NOMO-1 treated with DMSO at 0.1 percent for 48 hours (cell line): ENCODE measurements at regions not wholly inside any gene's neighbourhood (a gene's known extent, or its start where the extent isn't known, plus 50 kb on each side); places are given as distances from the start of the nearest gene placed in this dataset.
"Not testable (repeated sequence)": the region's sequence is repeated elsewhere in the genome, so short reads cannot be mapped to it uniquely, and the experiment has no call there.

Experiments used
- DNase-seq: peaks from one replicate; lab custom pipeline; 2025; ENCODE audit not compliant: unreplicated experiment; lab: John Stamatoyannopoulos, UW

DNA sequence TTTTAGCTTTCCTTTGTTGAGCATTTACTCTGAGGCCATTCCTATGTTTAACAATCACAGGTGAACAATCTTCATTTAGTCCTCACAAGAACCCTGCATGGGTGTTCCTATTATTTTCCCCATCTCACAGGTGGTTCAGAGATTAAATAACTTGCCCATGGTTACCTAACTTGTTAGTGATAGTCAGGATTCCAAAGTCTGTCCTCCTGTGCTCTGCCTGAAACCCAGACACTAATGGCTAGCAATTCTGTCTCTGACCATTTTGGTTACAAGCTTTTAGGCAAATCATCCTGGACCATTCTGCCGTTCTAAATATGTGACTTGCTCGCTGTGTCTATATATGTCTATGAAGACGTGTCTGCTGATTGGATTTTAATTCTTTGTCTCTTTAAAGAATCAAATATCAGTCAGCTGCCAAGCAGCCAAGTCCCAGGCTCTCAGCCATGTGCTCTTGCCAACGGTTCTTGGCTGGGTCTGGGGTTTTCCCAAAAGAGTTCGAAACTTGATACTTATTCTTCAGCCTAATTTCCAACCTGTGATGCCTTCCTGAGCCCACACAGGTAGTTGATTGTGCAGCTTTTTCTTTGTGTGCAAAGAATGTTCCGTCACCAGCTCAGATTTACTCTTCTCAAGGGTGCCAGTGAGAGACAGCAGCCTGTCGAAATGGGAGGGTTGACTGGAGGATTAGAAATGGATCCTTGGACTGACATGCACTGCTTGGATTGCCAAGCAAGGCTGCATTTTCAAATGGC is 121.7 kb downstream of the NREP start:
- DNase-seq: no peak

- no peak for DNase-seq
Observed at GRCh38 chr5:111631328-111631727, 119.0 kb upstream of the STARD4 start.

DNA sequence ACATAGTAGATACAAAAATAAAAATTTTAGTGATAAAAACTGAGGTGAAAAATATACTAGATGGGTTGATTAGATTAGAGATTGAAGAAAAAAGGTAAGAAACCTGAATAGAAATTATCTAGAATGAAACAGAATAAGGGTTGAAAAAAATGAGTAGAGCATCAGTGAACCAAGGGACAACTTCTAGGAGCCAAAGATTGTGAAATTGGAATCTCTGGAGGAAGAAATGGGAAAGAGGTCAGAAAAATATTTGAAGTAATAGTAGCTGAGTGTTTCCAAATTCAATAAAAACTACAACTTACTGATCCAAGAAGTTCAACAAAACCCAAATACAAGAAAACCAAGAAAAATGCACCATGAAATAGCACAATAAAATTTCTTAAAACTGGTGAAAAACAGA is 116.6 kb upstream of the STARD4 start:
- no peak for DNase-seq

- DNase-seq: no peak
Observed at GRCh38 chr5:111627862-111628261, 115.5 kb upstream of the STARD4 start.

- no peak for DNase-seq
Observed at GRCh38 chr5:111626473-111627148, 114.3 kb upstream of the STARD4 start.

DNA sequence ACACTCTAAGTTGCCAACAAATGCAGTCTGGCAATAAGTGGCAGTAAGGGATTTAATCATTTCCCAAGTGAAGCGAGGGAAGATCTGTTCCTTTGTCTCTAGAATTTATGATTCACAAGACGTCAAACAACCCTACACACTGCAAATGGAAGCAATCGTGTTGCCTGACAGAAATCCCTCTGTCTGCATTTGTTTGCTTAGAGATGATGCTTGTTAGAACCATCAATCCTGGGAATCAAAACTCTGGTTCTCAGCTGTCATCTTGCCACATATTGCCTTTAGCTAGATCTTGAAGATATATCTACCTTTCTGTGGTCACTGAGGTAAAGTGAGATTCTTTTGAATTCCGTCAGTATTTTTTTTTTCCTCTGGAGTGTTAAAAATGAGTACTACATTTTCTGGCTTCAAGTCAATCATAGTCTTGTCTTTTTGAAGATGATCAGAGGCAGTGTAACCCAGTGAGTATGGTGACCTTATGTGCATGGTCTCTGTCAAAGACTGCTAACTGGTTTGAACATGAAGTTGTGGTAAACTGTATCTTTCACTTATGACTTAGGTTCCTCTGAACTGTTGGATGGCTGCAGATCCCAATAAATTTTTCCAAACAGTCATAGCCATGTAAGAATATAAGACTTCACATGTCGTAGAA is 106.4 kb upstream of the STARD4 start:
- DNase-seq: no peak

- no peak for DNase-seq
Observed at GRCh38 chr5:111615054-111615453, 102.7 kb upstream of the STARD4 start.

GRCh38 chr5:111612013-111612630 is 99.8 kb upstream of the STARD4 start:
- not testable (repeated sequence) for DNase-seq

GRCh38 chr5:111606194-111606593 is 93.9 kb upstream of the STARD4 start:
- no peak for DNase-seq

- no peak for DNase-seq
Observed at GRCh38 chr5:111603446-111603827, 91.1 kb upstream of the STARD4 start.

DNA sequence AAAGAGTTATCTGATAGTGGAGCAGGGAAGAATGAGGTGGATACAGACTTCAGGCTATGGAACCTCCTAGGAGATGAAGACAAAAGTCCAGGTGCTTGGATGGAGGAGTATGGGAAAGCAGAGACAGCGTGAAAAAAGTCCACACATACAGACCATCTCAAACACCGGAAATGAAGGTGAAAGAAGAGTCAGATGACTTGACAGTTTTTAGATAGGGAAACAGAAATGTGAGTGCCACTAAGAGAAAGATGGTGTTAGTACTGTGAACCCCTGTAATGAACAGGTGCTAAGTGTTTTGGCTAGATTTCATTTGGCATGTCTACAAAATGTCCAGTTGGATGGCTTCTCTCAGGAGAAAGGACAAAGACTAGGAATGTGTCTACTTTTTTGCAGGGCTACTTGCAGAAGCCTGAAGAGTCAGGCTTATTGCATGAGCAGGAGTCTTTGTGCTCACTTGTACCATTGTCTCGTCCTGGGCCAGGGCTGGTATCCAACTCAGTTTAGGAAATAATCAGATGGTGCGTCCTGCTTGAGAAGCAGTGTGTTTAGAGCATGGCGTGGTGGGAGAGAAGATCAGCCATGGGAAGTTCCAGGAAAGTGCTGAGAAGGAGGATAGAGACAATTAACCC is 90.6 kb upstream of the STARD4 start:
- no peak for DNase-seq

GRCh38 chr5:111598996-111599395 is 86.7 kb upstream of the STARD4 start:
- no peak for DNase-seq

- no peak for DNase-seq
Observed at GRCh38 chr5:111597491-111597890, 85.2 kb upstream of the STARD4 start.

DNA sequence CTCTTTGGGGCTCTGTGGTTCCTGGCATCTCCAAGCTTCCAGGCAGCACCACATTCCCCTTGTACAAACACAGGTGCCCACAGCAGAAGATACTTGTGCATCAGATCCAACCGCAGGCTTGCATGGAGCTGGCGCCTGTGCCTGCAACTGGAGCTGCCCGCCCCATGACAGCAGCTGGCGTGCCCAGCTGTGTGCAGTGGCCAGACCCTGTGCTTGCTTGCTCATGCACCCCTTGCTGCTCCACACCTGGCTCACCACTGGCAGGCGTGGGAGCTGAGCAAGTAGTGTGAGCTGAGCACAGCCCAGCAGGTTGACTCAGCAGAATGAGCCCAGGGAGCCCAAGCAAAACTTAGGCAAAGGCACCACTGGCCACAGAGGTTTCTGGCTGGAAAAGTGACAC is 84.4 kb upstream of the STARD4 start:
- no peak for DNase-seq

DNA sequence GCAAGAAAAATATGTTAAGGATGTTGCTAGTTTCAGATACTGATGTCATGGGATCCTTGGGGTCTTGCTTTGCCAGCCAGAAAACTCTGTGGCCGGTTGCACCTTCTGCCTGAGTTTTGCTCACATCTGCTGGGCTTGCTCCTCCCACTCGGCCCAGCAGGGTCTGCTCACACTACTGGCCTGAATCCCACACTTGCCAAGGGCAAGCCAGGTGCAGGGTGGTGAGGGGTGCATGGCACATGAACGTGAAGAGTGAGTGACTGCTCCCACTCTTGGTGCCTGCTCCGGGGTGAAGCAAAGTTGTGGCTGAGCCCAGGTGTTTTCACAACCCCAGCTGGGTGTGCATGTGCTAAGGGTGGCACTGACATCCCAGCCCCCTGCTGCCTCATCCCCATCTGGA is 83.1 kb upstream of the STARD4 start:
- no peak for DNase-seq

- no peak for DNase-seq
Observed at GRCh38 chr5:111589316-111589715, 77.0 kb upstream of the STARD4 start.

DNA sequence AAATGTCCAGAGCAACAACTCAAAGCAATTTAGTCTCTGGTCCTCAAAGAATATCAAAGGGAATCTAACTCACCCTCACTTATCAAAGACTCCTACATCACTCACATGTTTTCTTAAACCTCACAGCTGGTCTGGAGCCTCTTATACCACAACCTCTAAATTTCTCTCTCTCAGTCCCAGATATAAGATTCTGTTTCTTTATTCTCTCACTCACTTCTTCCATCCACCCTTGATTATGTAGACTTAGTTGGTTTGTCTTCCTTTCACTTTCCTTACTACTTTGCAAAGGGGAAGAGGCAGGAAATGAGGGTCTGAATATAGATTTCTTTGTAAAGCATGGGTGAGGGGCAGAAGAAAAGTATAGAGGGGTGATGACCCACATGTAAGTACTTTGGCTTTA is 75.4 kb upstream of the STARD4 start:
- no peak for DNase-seq

GRCh38 chr5:111585946-111586345 is 73.6 kb upstream of the STARD4 start:
- DNase-seq: no peak

DNA sequence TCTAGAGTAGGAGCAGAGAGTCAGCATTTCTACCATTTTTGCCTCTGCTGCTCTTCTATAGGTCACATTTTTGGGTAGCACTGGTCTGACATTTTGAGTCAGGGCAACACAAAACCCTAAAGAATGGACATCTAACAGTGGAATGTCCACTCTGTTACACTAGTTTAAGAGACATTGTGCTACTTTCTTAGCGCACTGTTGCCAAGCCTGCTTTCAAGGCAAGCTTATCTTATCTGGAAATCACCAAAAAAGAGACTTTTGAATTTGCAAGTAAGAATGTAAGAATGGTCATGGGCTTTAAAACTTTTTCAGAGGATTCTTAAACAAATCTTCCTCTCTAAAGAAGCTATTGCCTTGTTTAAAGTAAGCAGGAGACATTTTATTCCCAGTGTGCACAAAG is 73.0 kb upstream of the STARD4 start:
- DNase-seq: no peak

DNA sequence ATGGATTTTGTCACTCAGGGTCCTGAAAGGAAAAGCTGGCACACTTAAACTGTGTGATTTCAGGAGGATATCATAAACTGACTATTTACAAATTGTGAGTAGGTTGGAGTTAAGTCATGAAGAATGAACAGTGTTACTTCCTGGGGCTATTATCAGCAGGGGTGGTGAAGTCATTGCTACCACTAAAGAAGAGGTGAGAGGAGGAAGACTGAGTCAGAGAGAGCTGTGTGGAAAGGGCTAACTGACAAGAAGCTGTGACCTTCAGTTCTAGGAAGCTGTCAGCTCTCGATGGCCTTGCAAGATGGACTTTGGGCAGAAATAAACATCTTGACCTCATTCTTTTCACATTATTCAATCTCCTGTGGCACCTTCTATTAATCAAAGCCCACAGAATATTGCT is 72.3 kb upstream of the STARD4 start:
- DNase-seq: peak; percentile 84

DNA sequence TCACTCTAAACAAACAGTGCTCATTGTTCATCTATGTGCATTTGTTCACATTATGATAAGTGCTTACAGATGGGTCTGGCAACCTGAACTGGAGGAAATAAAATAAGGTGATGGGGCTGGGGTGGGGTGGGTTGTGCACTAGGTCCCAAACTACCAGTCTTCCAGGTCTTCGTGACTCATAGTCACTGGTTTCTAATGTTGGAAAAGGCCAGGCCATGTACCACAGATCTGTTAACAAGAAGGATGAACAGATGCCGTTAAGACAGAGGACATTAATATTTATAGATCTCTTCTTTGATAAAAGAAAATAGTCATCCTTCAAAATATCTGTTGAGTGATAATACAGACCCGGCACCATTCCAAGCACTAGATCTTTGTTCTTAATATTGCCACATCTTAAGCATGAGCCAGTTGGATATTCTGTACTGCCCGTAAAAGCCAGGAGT is 71.4 kb upstream of the STARD4 start:
- DNase-seq: no peak
